Activated B cell treated with CpG ODN at 0.5 μM for 24 hours (primary cell): ENCODE measurements at regions not wholly inside any gene's neighbourhood (a gene's known extent, or its start where the extent isn't known, plus 50 kb on each side); places are given as distances from the start of the nearest gene placed in this dataset.

Experiments
- ATAC-seq: fragments of 200-7000 bp; cut with Tn5 transposase; one replicate; pipeline ENCODE4 v1.10.0; 2021; ENCODE audit warnings: low read depth, mild to moderate bottlenecking, moderate library complexity
- CTCF ChIA-PET: fragments of 350-600 bp; sonication (Branson Sonifier 250); formaldehyde crosslinking; loops from one replicate; lab custom pipeline; 2021; ENCODE audit warnings: antibody characterized with exemption; lab: Charles Lee
- POLR2A ChIA-PET: fragments of 350-600 bp; sonication (Branson Sonifier 250); formaldehyde crosslinking; loops from one replicate; lab custom pipeline; 2021; ENCODE audit warnings: antibody characterized with exemption; lab: Charles Lee
- DNase-seq: peaks from one replicate; pipeline ENCODE4 v3.0.0; 2022
- H3K27ac Mint-ChIP-seq: one replicate; pipeline ENCODE4 v1.8.0; 2020; ENCODE audit warnings: mixed read lengths
- H3K27me3 Mint-ChIP-seq: one replicate; pipeline ENCODE4 v1.8.0; 2021; ENCODE audit warnings: mixed read lengths
- H3K36me3 Mint-ChIP-seq: one replicate; pipeline ENCODE4 v1.8.0; 2021; ENCODE audit warnings: low read depth, mixed read lengths
- H3K4me1 Mint-ChIP-seq: one replicate; pipeline ENCODE4 v1.8.0; 2021; ENCODE audit warnings: mixed read lengths
- H3K4me3 Mint-ChIP-seq: one replicate; pipeline ENCODE4 v1.8.0; 2020; ENCODE audit warnings: mild to moderate bottlenecking, mixed read lengths
- H3K9me3 Mint-ChIP-seq: one replicate; pipeline ENCODE4 v1.8.0; 2020; ENCODE audit warnings: mixed read lengths
- CTCF ChIP-seq: fragments of 200-600 bp; IDR thresholded peaks from one replicate; pipeline ENCODE4 v1.8.0; 2022; ENCODE audit warnings: antibody characterized with exemption, mild to moderate bottlenecking
- intact Hi-C: fragments of 100-400 bp; cut with micrococcal nuclease; formaldehyde crosslinking; loops from one replicate; pipeline ENCODE4 v1.15.1; 2024

- intact Hi-C loops = no loop called here
Measured at GRCh38 chr9:29126783-29127182, 1553.5 kb upstream of the C9orf72 start.

GRCh38 chr9:29129763-29130162, 1556.5 kb upstream of the C9orf72 start:
- H3K27me3 Mint-ChIP-seq = no peaks in the 10 kb centered on the region
- DNase-seq = no peak
- H3K9me3 Mint-ChIP-seq = peaks cover 18% of the 10 kb centered on the region
- no peaks in the 10 kb centered on the region for H3K36me3 Mint-ChIP-seq
- POLR2A ChIA-PET = no interaction called here
- CTCF ChIA-PET = no interaction called here
- no peak for TF ChIP-seq CTCF
- no peak overlapping the region for H3K4me3 Mint-ChIP-seq
- intact Hi-C loops = no loop called here
- no peaks in the 10 kb centered on the region for H3K4me1 Mint-ChIP-seq
- ATAC-seq = no peak
- no peak overlapping the region for H3K27ac Mint-ChIP-seq

More at GRCh38 chr9:29126783-29127182, 1553.5 kb upstream of the C9orf72 start:
- DNase-seq (no peak), ATAC-seq (no peak)
- TF ChIP-seq CTCF = no peak
- POLR2A ChIA-PET = no interaction called here
- no peak overlapping the region for H3K4me3 Mint-ChIP-seq
- no peaks in the 10 kb centered on the region for H3K27me3 Mint-ChIP-seq
- CTCF ChIA-PET = no interaction called here
- no peaks in the 10 kb centered on the region for H3K36me3 Mint-ChIP-seq
- peaks cover 12% of the 10 kb centered on the region for H3K9me3 Mint-ChIP-seq
- no peaks in the 10 kb centered on the region for H3K4me1 Mint-ChIP-seq
- no peak overlapping the region for H3K27ac Mint-ChIP-seq

GRCh38 chr9:29144476-29144875, 1571.2 kb upstream of the C9orf72 start:
- Mint-ChIP-seq H3K4me3 (no peak overlapping the region), H3K27me3 (no peaks in the 10 kb centered on the region), H3K4me1 (no peaks in the 10 kb centered on the region), H3K9me3 (peaks cover 15% of the 10 kb centered on the region), H3K36me3 (no peaks in the 10 kb centered on the region), H3K27ac (no peak overlapping the region)
- POLR2A ChIA-PET = no interaction called here
- intact Hi-C loops = no loop called here
- no peak for TF ChIP-seq CTCF
- no peak for DNase-seq
- CTCF ChIA-PET = no interaction called here
- ATAC-seq = no peak

GRCh38 chr9:29150606-29151005, 1577.3 kb upstream of the C9orf72 start:
- H3K9me3 Mint-ChIP-seq = no peaks in the 10 kb centered on the region
- DNase-seq (no peak), ATAC-seq (no peak)
- H3K36me3 Mint-ChIP-seq = no peaks in the 10 kb centered on the region
- TF ChIP-seq CTCF = no peak
- ChIA-PET CTCF (no interaction called here), POLR2A (no interaction called here)
- H3K4me1 Mint-ChIP-seq = no peaks in the 10 kb centered on the region
- intact Hi-C loops = no loop called here
- H3K27me3 Mint-ChIP-seq = no peaks in the 10 kb centered on the region
- no peak overlapping the region for H3K4me3 Mint-ChIP-seq
- H3K27ac Mint-ChIP-seq = no peak overlapping the region

GRCh38 chr9:29160763-29161353, 1587.6 kb upstream of the C9orf72 start:
- POLR2A ChIA-PET = no interaction called here
- Mint-ChIP-seq H3K27ac (no peak overlapping the region), H3K27me3 (no peaks in the 10 kb centered on the region), H3K4me3 (no peak overlapping the region), H3K36me3 (no peaks in the 10 kb centered on the region), H3K4me1 (no peaks in the 10 kb centered on the region), H3K9me3 (peaks cover 2% of the 10 kb centered on the region)
- no peak for ATAC-seq
- CTCF ChIA-PET = no interaction called here
- intact Hi-C loops = no loop called here
- DNase-seq = no peak
- no peak for TF ChIP-seq CTCF
